Mesendoderm (in vitro differentiated cells): ENCODE measurements at regions not wholly inside any gene's neighbourhood (a gene's known extent, or its start where the extent isn't known, plus 50 kb on each side); places are given as distances from the start of the nearest gene placed in this dataset.

ENCODE experiments used
- DNase-seq: peaks from one replicate; pipeline ENCODE4 v3.0.0; 2013
- H2AK5ac ChIP-seq: 2 replicates; pipeline ENCODE4 v1.6.1; 2013; ENCODE audit warnings: low read length, inconsistent platforms
- H2BK120ac ChIP-seq: 2 replicates; pipeline ENCODE4 v1.6.1; 2013; ENCODE audit warnings: low read depth, mild to moderate bottlenecking, low read length, moderate library complexity, mixed read lengths
- H2BK15ac ChIP-seq: replicated peaks from 2 replicates; pipeline ENCODE4 v1.6.1; 2013; ENCODE audit warnings: low read depth, mild to moderate bottlenecking, moderate library complexity
- H2BK5ac ChIP-seq: 2 replicates; pipeline ENCODE4 v1.6.1; 2013; ENCODE audit warnings: low read length, inconsistent platforms
- H3K18ac ChIP-seq: 2 replicates; pipeline ENCODE4 v1.6.1; 2013; ENCODE audit warnings: mild to moderate bottlenecking, low read length, mixed read lengths
- H3K23ac ChIP-seq: one replicate; pipeline ENCODE4 v1.6.1; 2013; ENCODE audit warnings: low read length
- H3K27ac ChIP-seq: 2 replicates; pipeline ENCODE4 v1.5.1; 2013; ENCODE audit warnings: low read depth, mild to moderate bottlenecking, inconsistent platforms, low read length, moderate library complexity
- H3K27me3 ChIP-seq: 2 replicates; pipeline ENCODE4 v1.6.1; 2013; ENCODE audit warnings: low read length, control low read depth, mild to moderate bottlenecking, inconsistent platforms; ENCODE audit not compliant: insufficient read depth, poor library complexity
- H3K36me3 ChIP-seq: 2 replicates; pipeline ENCODE4 v1.6.1; 2013; ENCODE audit warnings: low read length, inconsistent platforms; ENCODE audit not compliant: control insufficient read depth, insufficient read depth
- H3K4ac ChIP-seq: one replicate; pipeline ENCODE4 v1.6.1; 2013; ENCODE audit warnings: low read depth, mild to moderate bottlenecking, low read length, moderate library complexity
- H3K4me1 ChIP-seq: 2 replicates; pipeline ENCODE4 v1.6.1; 2013; ENCODE audit warnings: low read depth, low read length, inconsistent platforms; ENCODE audit not compliant: control insufficient read depth
- H3K4me2 ChIP-seq: 2 replicates; pipeline ENCODE4 v1.6.1; 2013; ENCODE audit warnings: low read length
- H3K4me3 ChIP-seq: 2 replicates; pipeline ENCODE4 v1.5.1; 2013; ENCODE audit warnings: mild to moderate bottlenecking, low read length
- H3K56ac ChIP-seq: one replicate; pipeline ENCODE4 v1.6.1; 2013; ENCODE audit warnings: low read length
- H3K79me1 ChIP-seq: 2 replicates; pipeline ENCODE4 v1.6.1; 2013; ENCODE audit warnings: low read length, inconsistent platforms
- H3K79me2 ChIP-seq: 2 replicates; pipeline ENCODE4 v1.6.1; 2013; ENCODE audit warnings: mild to moderate bottlenecking, low read length; ENCODE audit not compliant: control insufficient read depth, insufficient read depth
- H3K9ac ChIP-seq: 2 replicates; pipeline ENCODE4 v1.6.1; 2013; ENCODE audit warnings: low read length, inconsistent platforms
- H4K5ac ChIP-seq: one replicate; pipeline ENCODE4 v1.6.1; 2013; ENCODE audit warnings: low read length
- H4K8ac ChIP-seq: one replicate; pipeline ENCODE4 v1.6.1; 2013; ENCODE audit warnings: low read depth, mild to moderate bottlenecking, control low read depth, low read length, moderate library complexity
- WGBS: extraction: QIAGEN DNeasy Blood & Tissue Kit; methylation state at CpG from one replicate; pipeline ENCODE4 v1.1.7; 2013; ENCODE audit warnings: low lambda C conversion rate, missing lambda C conversion rate; ENCODE audit not compliant: insufficient coverage; ENCODE audit errors: extremely low coverage; 5-methylcytosine and 5-hydroxymethylcytosine counted together

- H3K18ac ChIP-seq, result no peak overlapping the region
- H4K8ac ChIP-seq, result no peak overlapping the region
- no peak overlapping the region for H2BK15ac ChIP-seq
- no peak overlapping the region for H3K4me2 ChIP-seq
- H3K27ac ChIP-seq, result no peak overlapping the region
- no peak overlapping the region for H2BK5ac ChIP-seq
- H3K4me1 ChIP-seq, result no peaks in the 10 kb centered on the region
- no peaks in the 10 kb centered on the region for H3K79me1 ChIP-seq
- no peak for DNase-seq
- no peak overlapping the region for H2AK5ac ChIP-seq
- no peak overlapping the region for H4K5ac ChIP-seq
- H3K4ac ChIP-seq, result no peak overlapping the region
- no peaks in the 10 kb centered on the region for H3K36me3 ChIP-seq
- H2BK120ac ChIP-seq, result no peak overlapping the region
- no peak overlapping the region for H3K9ac ChIP-seq
- no peak overlapping the region for H3K4me3 ChIP-seq
- no peaks in the 10 kb centered on the region for H3K27me3 ChIP-seq
- no peak overlapping the region for H3K56ac ChIP-seq
- H3K79me2 ChIP-seq, result no peaks in the 10 kb centered on the region
- H3K23ac ChIP-seq, result no peak overlapping the region
- WGBS, result no CpG with 5 or more reads among the region's 3 CpGs
Measured at GRCh38 chr21:38067086-38067739, 151.0 kb upstream of the KCNJ6 start.

- Histone ChIP-seq H4K8ac (no peak overlapping the region), H3K4me2 (no peak overlapping the region), H3K9ac (no peak overlapping the region), H3K79me1 (no peaks in the 10 kb centered on the region), H3K4me3 (no peak overlapping the region), H3K79me2 (no peaks in the 10 kb centered on the region), H3K18ac (no peak overlapping the region), H2BK5ac (no peak overlapping the region), H2AK5ac (no peak overlapping the region), H3K56ac (no peak overlapping the region), H3K27ac (no peak overlapping the region), H3K23ac (no peak overlapping the region), H3K4ac (no peak overlapping the region), H2BK15ac (no peak overlapping the region), H3K36me3 (no peaks in the 10 kb centered on the region), H2BK120ac (no peak overlapping the region), H4K5ac (no peak overlapping the region), H3K4me1 (no peaks in the 10 kb centered on the region), H3K27me3 (no peaks in the 10 kb centered on the region)
- DNase-seq, result no peak
- no CpG with 5 or more reads among the region's 3 CpGs for WGBS
Measured at GRCh38 chr21:38072489-38072888, 156.2 kb upstream of the KCNJ6 start.

- Histone ChIP-seq H3K36me3 (no peaks in the 10 kb centered on the region), H3K79me2 (no peaks in the 10 kb centered on the region), H2BK5ac (no peak overlapping the region), H3K56ac (no peak overlapping the region), H2BK120ac (no peak overlapping the region), H3K79me1 (no peaks in the 10 kb centered on the region), H4K8ac (no peak overlapping the region), H3K4me2 (no peak overlapping the region), H3K27ac (no peak overlapping the region), H2BK15ac (no peak overlapping the region), H3K18ac (no peak overlapping the region), H3K4me3 (no peak overlapping the region), H3K4ac (no peak overlapping the region), H2AK5ac (no peak overlapping the region), H3K4me1 (no peaks in the 10 kb centered on the region), H3K23ac (no peak overlapping the region), H3K27me3 (no peaks in the 10 kb centered on the region), H3K9ac (no peak overlapping the region), H4K5ac (no peak overlapping the region)
- 100% methylated on average over 2 of the region's 13 CpGs for WGBS
- DNase-seq, result no peak
Measured at GRCh38 chr21:38075833-38076587, 159.8 kb upstream of the KCNJ6 start.

GRCh38 chr21:38077569-38077968 is 161.3 kb upstream of the KCNJ6 start:
- H2BK15ac ChIP-seq, result no peak overlapping the region
- H3K79me2 ChIP-seq, result no peaks in the 10 kb centered on the region
- no peak overlapping the region for H3K27ac ChIP-seq
- no peak for DNase-seq
- WGBS, result no CpG with 5 or more reads among the region's 5 CpGs
- no peaks in the 10 kb centered on the region for H3K4me1 ChIP-seq
- H3K18ac ChIP-seq, result no peak overlapping the region
- no peak overlapping the region for H2BK120ac ChIP-seq
- no peaks in the 10 kb centered on the region for H3K36me3 ChIP-seq
- no peak overlapping the region for H2AK5ac ChIP-seq
- H3K4me2 ChIP-seq, result no peak overlapping the region
- no peak overlapping the region for H4K5ac ChIP-seq
- no peak overlapping the region for H4K8ac ChIP-seq
- H3K9ac ChIP-seq, result no peak overlapping the region
- H3K23ac ChIP-seq, result no peak overlapping the region
- H3K27me3 ChIP-seq, result no peaks in the 10 kb centered on the region
- no peak overlapping the region for H3K56ac ChIP-seq
- H3K4ac ChIP-seq, result no peak overlapping the region
- no peak overlapping the region for H2BK5ac ChIP-seq
- no peaks in the 10 kb centered on the region for H3K79me1 ChIP-seq
- no peak overlapping the region for H3K4me3 ChIP-seq

- H3K4me3 ChIP-seq, result no peak overlapping the region
- no peak overlapping the region for H2BK5ac ChIP-seq
- H2BK15ac ChIP-seq, result no peak overlapping the region
- H3K4ac ChIP-seq, result no peak overlapping the region
- no peak overlapping the region for H4K5ac ChIP-seq
- no peak overlapping the region for H4K8ac ChIP-seq
- H3K56ac ChIP-seq, result no peak overlapping the region
- no peak overlapping the region for H3K9ac ChIP-seq
- H3K4me1 ChIP-seq, result no peaks in the 10 kb centered on the region
- H2BK120ac ChIP-seq, result no peak overlapping the region
- no peaks in the 10 kb centered on the region for H3K79me2 ChIP-seq
- no peaks in the 10 kb centered on the region for H3K27me3 ChIP-seq
- no peak overlapping the region for H3K4me2 ChIP-seq
- no peaks in the 10 kb centered on the region for H3K79me1 ChIP-seq
- H3K23ac ChIP-seq, result no peak overlapping the region
- no peak overlapping the region for H3K27ac ChIP-seq
- no peaks in the 10 kb centered on the region for H3K36me3 ChIP-seq
- H3K18ac ChIP-seq, result no peak overlapping the region
- H2AK5ac ChIP-seq, result no peak overlapping the region
- no CpG with 5 or more reads among the region's 10 CpGs for WGBS
- DNase-seq, result no peak
Measured at GRCh38 chr21:38080888-38081287, 164.6 kb upstream of the KCNJ6 start.
